ENCODE measurements at regions not wholly inside any gene's neighbourhood (a gene's known extent, or its start where the extent isn't known, plus 50 kb on each side); places are given as distances from the start of the nearest gene placed in this dataset.

DNA sequence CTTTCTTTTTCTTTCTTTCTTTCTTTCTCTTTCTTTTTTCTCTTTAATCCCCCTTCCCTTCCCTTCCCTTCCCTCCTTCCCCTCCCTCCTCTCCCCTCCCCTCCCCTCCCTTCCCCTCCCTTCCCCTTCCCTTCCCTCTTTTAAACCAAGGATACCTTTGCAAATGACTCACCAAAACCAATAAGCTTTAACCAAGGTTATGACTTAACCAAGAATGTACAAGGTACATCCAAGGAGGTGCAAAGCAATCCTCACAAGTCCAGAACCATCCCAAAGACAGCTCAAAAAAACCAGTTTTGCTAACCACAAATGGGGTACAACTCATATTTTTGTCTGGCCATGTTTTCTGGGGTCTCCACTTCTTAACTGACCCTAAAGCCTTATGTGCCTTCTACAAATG lies 174.7 kb upstream of the PPP1R2C start:
- DNase-seq (ENCODE audit: low spot score): no peak
- Mint-ChIP-seq H3K9me3 (ENCODE audit: low read depth) (peaks cover 14% of the 10 kb centered on the region), H3K27me3 (ENCODE audit: low read depth) (no peaks in the 10 kb centered on the region), H3K27ac (ENCODE audit: unreplicated experiment) (no peak overlapping the region), H3K4me1 (ENCODE audit: low read depth) (no peaks in the 10 kb centered on the region), H3K4me3 (ENCODE audit: unreplicated experiment) (no peak overlapping the region), H3K36me3 (ENCODE audit: low read depth) (no peaks in the 10 kb centered on the region)
- TF ChIP-seq, protein P1, sequence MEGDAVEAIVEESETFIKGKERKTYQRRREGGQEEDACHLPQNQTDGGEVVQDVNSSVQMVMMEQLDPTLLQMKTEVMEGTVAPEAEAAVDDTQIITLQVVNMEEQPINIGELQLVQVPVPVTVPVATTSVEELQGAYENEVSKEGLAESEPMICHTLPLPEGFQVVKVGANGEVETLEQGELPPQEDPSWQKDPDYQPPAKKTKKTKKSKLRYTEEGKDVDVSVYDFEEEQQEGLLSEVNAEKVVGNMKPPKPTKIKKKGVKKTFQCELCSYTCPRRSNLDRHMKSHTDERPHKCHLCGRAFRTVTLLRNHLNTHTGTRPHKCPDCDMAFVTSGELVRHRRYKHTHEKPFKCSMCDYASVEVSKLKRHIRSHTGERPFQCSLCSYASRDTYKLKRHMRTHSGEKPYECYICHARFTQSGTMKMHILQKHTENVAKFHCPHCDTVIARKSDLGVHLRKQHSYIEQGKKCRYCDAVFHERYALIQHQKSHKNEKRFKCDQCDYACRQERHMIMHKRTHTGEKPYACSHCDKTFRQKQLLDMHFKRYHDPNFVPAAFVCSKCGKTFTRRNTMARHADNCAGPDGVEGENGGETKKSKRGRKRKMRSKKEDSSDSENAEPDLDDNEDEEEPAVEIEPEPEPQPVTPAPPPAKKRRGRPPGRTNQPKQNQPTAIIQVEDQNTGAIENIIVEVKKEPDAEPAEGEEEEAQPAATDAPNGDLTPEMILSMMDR (IDR thresholded peaks at IDR 0.05): no peak

- H3K4me3 Mint-ChIP-seq (ENCODE audit: unreplicated experiment): no peak overlapping the region
- DNase-seq (ENCODE audit: low spot score): no peak
- peaks cover 13% of the 10 kb centered on the region for H3K9me3 Mint-ChIP-seq (ENCODE audit: low read depth)
- no peaks in the 10 kb centered on the region for H3K36me3 Mint-ChIP-seq (ENCODE audit: low read depth)
- TF ChIP-seq, protein P1 (IDR thresholded peaks at IDR 0.05): no peak
- H3K27me3 Mint-ChIP-seq (ENCODE audit: low read depth): no peaks in the 10 kb centered on the region
- H3K4me1 Mint-ChIP-seq (ENCODE audit: low read depth): no peaks in the 10 kb centered on the region
- no peak overlapping the region for H3K27ac Mint-ChIP-seq (ENCODE audit: unreplicated experiment)
These were observed 176.9 kb upstream of the PPP1R2C start for GRCh38 chrX:42954880-42955279.

DNA sequence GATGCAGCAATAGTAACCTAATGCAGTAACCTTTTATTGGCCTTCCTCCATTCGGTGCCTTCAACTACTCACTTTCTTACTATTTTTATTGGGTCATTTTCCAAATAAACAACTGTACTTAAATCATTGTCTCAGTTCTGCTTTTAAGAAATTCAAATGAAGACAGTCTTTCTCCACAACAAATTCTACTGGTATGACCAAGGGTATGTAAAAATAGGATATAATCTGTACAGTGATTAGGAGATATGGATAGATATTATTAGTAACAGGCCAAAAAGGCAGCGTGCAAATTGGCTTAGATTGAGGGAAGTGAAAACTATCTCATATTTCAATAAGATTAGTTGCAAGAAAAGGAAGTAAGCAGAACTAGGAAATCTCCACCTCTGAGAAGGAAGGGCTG lies 177.4 kb upstream of the PPP1R2C start:
- H3K36me3 Mint-ChIP-seq (ENCODE audit: low read depth): no peaks in the 10 kb centered on the region
- H3K9me3 Mint-ChIP-seq (ENCODE audit: low read depth): peaks cover 16% of the 10 kb centered on the region
- H3K4me1 Mint-ChIP-seq (ENCODE audit: low read depth): no peaks in the 10 kb centered on the region

DNA sequence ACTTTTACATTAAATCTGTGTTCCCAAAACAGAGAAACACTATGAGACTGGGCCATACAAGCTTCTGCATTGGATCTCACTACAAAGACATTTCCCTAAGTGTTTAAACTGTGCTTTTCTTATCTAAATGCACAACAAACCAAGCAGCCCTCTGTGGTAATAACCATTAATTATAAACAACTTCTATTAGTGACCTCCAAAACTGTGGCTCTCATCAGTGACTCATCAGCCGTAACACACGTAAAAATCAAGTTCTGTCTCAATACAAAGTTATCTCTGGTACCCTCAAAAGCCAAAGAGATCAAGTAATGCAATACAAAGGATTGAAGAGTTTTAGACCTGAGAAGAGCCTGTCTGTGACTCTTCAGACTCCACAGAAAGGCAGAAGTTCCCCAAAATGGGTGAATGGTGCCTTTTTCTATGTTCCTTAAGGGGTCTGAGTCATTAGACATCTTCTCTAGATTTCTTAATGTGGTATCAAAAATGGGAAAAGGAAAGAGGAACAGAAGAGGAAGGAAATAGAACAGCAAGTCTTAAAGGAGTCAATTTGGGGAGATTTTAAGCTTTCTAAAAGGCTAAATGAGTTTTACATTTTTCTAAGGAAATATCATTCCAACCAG lies 189.8 kb upstream of the PPP1R2C start:
- H3K4me3 Mint-ChIP-seq (ENCODE audit: unreplicated experiment): no peak overlapping the region
- no peak overlapping the region for H3K27ac Mint-ChIP-seq (ENCODE audit: unreplicated experiment)
- H3K4me1 Mint-ChIP-seq (ENCODE audit: low read depth): no peaks in the 10 kb centered on the region
- no peaks in the 10 kb centered on the region for H3K36me3 Mint-ChIP-seq (ENCODE audit: low read depth)
- H3K9me3 Mint-ChIP-seq (ENCODE audit: low read depth): peaks cover 9% of the 10 kb centered on the region
- no peak for DNase-seq (ENCODE audit: low spot score)
- TF ChIP-seq, protein P1 (IDR thresholded peaks at IDR 0.05): no peak
- no peaks in the 10 kb centered on the region for H3K27me3 Mint-ChIP-seq (ENCODE audit: low read depth)

More for the DNA sequence above, 177.4 kb upstream of the PPP1R2C start:
- Mint-ChIP-seq H3K27ac (ENCODE audit: unreplicated experiment) (no peak overlapping the region), H3K4me3 (ENCODE audit: unreplicated experiment) (no peak overlapping the region), H3K27me3 (ENCODE audit: low read depth) (no peaks in the 10 kb centered on the region)
- DNase-seq (ENCODE audit: low spot score): no peak
- TF ChIP-seq, protein P1 (IDR thresholded peaks at IDR 0.05): no peak

GRCh38 chrX:42973321-42973720 lies 195.4 kb upstream of the PPP1R2C start:
- no peaks in the 10 kb centered on the region for H3K27me3 Mint-ChIP-seq (ENCODE audit: low read depth)
- no peaks in the 10 kb centered on the region for H3K36me3 Mint-ChIP-seq (ENCODE audit: low read depth)
- H3K9me3 Mint-ChIP-seq (ENCODE audit: low read depth): peaks cover 26% of the 10 kb centered on the region
- TF ChIP-seq, protein P1 (IDR thresholded peaks at IDR 0.05): no peak
- no peak for DNase-seq (ENCODE audit: low spot score)
- H3K4me3 Mint-ChIP-seq (ENCODE audit: unreplicated experiment): no peak overlapping the region
- no peak overlapping the region for H3K27ac Mint-ChIP-seq (ENCODE audit: unreplicated experiment)
- H3K4me1 Mint-ChIP-seq (ENCODE audit: low read depth): no peaks in the 10 kb centered on the region

All from chondrocyte (in vitro differentiated cells).